ENCODE measurements at regions not wholly inside any gene's neighbourhood (a gene's known extent, or its start where the extent isn't known, plus 50 kb on each side); places are given as distances from the start of the nearest gene placed in this dataset.

GRCh38 chr9:69955536-69956355 is 87.9 kb upstream of the MAMDC2 start:
- TF ChIP-seq POLR2A (IDR thresholded peaks at IDR 0.05; ENCODE audit: low read length) (no peak), GATA1 (IDR thresholded peaks at IDR 0.05; ENCODE audit: low read depth, low read length) (no peak)
- no peak for DNase-seq

GRCh38 chr9:69961843-69962242 is 81.8 kb upstream of the MAMDC2 start:
- DNase-seq: no peak
- TF ChIP-seq POLR2A (IDR thresholded peaks at IDR 0.05; ENCODE audit: low read length) (no peak), GATA1 (IDR thresholded peaks at IDR 0.05; ENCODE audit: low read depth, low read length) (no peak)

- TF ChIP-seq POLR2A (IDR thresholded peaks at IDR 0.05; ENCODE audit: low read length): no peak
- no peak for TF ChIP-seq GATA1 (IDR thresholded peaks at IDR 0.05; ENCODE audit: low read depth, low read length)
- no peak for DNase-seq
Observed at GRCh38 chr9:69963803-69964202, 79.8 kb upstream of the MAMDC2 start.

GRCh38 chr9:69964446-69964845 is 79.2 kb upstream of the MAMDC2 start:
- no peak for DNase-seq
- TF ChIP-seq GATA1 (IDR thresholded peaks at IDR 0.05; ENCODE audit: low read depth, low read length) (no peak), POLR2A (IDR thresholded peaks at IDR 0.05; ENCODE audit: low read length) (no peak)

GRCh38 chr9:69965416-69966145 is 78.1 kb upstream of the MAMDC2 start:
- DNase-seq: no peak
- TF ChIP-seq GATA1 (IDR thresholded peaks at IDR 0.05; ENCODE audit: low read depth, low read length) (no peak), POLR2A (IDR thresholded peaks at IDR 0.05; ENCODE audit: low read length) (no peak)

- no peak for TF ChIP-seq GATA1 (IDR thresholded peaks at IDR 0.05; ENCODE audit: low read depth, low read length)
- no peak for TF ChIP-seq POLR2A (IDR thresholded peaks at IDR 0.05; ENCODE audit: low read length)
Observed at GRCh38 chr9:69967344-69967743, 76.3 kb upstream of the MAMDC2 start.

GRCh38 chr9:69970001-69970533 is 73.6 kb upstream of the MAMDC2 start:
- TF ChIP-seq POLR2A (IDR thresholded peaks at IDR 0.05; ENCODE audit: low read length) (no peak), GATA1 (IDR thresholded peaks at IDR 0.05; ENCODE audit: low read depth, low read length) (no peak)
- DNase-seq: no peak

More at GRCh38 chr9:69967344-69967743, 76.3 kb upstream of the MAMDC2 start:
- DNase-seq: no peak

GRCh38 chr9:69971643-69972449 is 71.8 kb upstream of the MAMDC2 start:
- TF ChIP-seq POLR2A (IDR thresholded peaks at IDR 0.05; ENCODE audit: low read length) (no peak), GATA1 (IDR thresholded peaks at IDR 0.05; ENCODE audit: low read depth, low read length) (no peak)
- peak; percentile 18 to 58 for DNase-seq

- TF ChIP-seq POLR2A (IDR thresholded peaks at IDR 0.05; ENCODE audit: low read length): no peak
- no peak for TF ChIP-seq GATA1 (IDR thresholded peaks at IDR 0.05; ENCODE audit: low read depth, low read length)
- no peak for DNase-seq
Observed at GRCh38 chr9:69975681-69976080, 68.0 kb upstream of the MAMDC2 start.

- TF ChIP-seq POLR2A (IDR thresholded peaks at IDR 0.05; ENCODE audit: low read length): no peak
- TF ChIP-seq GATA1 (IDR thresholded peaks at IDR 0.05; ENCODE audit: low read depth, low read length): no peak
- no peak for DNase-seq
Observed at GRCh38 chr9:69976152-69976551, 67.5 kb upstream of the MAMDC2 start.

- TF ChIP-seq POLR2A (IDR thresholded peaks at IDR 0.05; ENCODE audit: low read length) (no peak), GATA1 (IDR thresholded peaks at IDR 0.05; ENCODE audit: low read depth, low read length) (no peak)
- DNase-seq: no peak
Observed at GRCh38 chr9:69980041-69980440, 63.6 kb upstream of the MAMDC2 start.

- no peak for DNase-seq
- TF ChIP-seq POLR2A (IDR thresholded peaks at IDR 0.05; ENCODE audit: low read length) (no peak), GATA1 (IDR thresholded peaks at IDR 0.05; ENCODE audit: low read depth, low read length) (no peak)
Observed at GRCh38 chr9:69980591-69980990, 63.1 kb upstream of the MAMDC2 start.

- no peak for TF ChIP-seq POLR2A (IDR thresholded peaks at IDR 0.05; ENCODE audit: low read length)
- no peak for TF ChIP-seq GATA1 (IDR thresholded peaks at IDR 0.05; ENCODE audit: low read depth, low read length)
- DNase-seq: no peak
Observed at GRCh38 chr9:69981686-69982445, 61.8 kb upstream of the MAMDC2 start.
